HG03558 (cell line): ENCODE measurements at regions not wholly inside any gene's neighbourhood (a gene's known extent, or its start where the extent isn't known, plus 50 kb on each side); places are given as distances from the start of the nearest gene placed in this dataset.

Source experiments
- ATAC-seq: cut with Tn5 transposase; IDR thresholded peaks from one replicate; pipeline ENCODE4 v1.9.1; 2021; ENCODE audit warnings: moderate number of reproducible peaks; ENCODE audit not compliant: unreplicated experiment; ENCODE audit errors: extremely low read depth

DNA sequence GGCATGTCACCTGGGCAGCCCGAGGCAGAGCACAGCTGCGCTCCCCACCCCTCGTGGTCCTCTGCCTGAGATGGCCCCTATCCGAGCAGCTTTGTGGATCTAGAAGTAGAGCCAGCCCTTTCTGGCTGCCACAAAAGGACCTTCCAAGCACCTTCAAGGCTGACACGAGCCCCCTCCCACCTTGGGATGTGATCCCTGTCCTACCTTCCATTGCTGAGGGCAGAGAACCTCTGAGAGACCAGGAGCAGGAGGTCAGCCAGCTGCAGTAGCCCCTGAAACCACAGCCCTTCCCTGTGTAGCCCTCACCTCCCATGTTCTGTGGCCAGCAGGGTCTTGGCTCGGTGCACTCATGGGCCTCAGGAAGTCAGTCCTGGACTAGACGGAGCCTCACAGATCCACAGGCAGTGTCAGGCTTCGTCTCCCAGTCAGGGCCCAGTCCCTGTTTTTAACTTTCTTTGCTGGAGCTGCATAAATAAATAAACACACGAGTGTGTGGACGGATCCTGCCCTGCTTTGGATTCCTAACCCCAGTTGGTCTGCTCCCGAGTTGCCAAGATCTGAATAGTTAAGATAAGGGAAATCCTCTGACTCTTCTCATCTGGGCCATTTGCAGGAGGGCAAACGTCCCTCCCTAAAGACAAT lies 507.7 kb downstream of the PREX1 start:
- ATAC-seq: no peak

DNA sequence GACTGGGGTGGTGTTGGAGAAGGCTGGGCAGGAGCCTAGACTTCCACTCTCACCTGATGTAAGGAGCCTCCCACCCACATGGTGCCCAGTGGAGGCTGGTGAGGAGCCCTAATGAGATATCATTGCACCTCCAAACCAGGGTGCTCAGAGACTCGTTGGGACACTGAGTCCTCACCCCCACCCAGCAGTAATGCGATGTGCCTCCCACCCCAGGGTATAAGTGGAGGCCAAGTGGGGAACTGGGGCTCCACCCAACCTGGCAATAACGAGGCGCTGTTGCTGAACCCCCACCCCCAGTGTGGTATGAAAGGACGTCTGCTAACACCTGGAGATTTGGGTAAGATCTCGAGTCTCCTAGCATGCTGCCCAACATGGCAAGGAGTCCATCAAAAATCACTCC lies 510.2 kb downstream of the PREX1 start:
- no peak for ATAC-seq

DNA sequence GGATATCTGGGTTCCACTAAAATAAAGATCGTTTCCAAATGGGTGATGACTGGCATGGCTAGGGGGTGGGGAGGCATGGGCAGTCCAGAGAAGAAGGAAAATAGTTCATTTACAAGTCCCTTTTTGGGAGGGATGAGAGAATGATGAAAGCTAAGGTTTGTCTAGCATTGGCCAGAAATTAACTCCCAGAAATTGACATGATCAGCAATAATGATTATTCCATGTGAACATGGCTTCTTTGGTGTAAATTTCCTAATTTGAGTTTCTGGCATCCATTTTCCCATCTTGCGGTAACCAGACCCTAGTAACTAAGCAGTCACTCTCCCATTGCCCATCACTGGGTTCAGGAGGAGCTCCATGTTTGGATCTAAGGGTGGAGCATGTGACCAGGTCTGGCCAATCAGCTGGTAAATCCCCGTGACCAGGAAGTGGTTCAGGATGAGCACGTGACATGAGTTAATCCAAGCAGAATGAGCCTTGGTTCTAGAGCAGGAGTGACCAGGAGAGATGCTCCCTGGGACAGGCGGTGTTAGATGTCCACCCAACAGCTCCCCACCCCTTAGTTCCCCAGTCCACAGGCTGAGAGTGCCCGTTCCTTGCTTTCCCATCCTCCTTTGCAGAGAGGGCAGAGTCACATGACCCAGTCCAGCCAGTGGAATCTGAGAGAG lies 512.7 kb downstream of the PREX1 start:
- no peak for ATAC-seq

DNA sequence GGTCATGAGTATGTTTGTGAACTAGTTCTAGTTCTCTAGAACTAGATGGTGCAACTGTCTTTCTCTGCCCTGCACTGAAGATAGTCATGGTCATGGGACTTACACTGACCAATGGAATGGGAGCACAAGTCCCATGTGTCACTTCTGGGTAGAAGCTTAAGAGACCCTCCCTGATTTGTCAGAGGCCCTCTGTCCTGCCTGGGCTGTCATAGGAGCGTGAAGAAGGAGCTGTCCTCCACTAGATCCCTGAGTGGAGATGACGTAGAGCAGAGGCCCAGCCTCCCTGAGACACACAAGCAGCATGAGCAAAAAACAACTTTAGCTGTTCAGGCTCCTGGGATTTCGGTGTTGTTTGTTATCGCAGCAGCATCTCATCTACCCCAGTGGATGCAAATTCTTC lies 514.5 kb downstream of the PREX1 start:
- no peak for ATAC-seq

DNA sequence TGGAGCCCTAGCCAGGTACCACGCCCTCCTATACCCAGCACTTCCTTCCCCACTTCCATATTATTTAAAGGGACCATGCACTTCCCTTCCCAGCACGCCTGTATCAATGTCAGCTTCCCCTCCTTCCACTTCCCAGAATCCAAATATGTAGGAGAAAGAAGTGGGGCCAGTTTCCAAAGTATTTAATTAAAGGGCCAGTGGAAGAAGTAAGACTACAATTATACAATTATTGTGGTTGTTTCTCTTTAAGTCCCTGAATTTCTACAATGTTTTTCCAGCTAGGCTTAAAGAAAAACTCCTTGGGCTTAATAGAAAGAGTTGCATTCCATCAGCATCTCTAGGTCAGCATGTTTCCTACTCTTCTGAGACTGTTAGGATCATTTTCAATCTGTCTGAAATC lies 515.8 kb downstream of the PREX1 start:
- ATAC-seq: no peak

DNA sequence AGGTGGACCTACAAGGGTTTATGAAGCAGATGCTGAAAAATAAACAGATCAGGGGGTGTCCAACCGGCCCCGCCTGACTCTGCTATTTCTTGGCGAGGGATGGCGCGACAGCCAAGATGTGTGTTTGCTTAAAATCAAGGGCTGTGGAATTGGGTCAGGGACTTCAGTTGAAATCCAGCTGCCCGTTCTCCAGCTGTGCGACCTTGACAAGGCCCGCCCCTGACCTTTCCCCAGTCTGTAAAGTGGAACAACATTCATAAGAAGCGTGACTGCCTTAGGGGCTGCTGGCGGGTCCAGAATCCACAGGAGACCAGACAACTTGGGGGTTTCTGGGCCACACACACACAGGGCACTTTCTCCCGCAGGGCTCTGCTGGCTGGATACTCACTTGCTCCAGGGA lies 517.5 kb downstream of the PREX1 start:
- ATAC-seq: no peak

DNA sequence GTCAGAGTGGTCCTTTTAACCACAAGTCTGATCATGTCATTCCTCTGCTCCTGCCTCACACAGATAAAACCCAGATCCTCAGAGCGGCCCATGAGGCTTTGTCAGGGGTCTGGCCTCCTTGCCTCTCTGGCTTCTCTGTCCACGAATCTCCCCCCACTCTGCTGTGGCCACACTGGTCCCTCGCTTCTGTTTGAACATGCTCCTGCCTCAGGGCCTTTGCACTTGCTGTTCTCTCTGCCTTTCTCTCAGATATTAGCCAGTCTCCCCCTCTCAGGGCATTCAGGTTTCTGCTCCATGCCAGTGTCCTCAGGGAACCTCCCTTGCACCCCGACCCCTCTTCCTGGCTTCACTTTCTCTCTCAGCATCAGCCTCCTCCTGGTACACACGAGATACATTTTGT lies 518.5 kb downstream of the PREX1 start:
- ATAC-seq: no peak

DNA sequence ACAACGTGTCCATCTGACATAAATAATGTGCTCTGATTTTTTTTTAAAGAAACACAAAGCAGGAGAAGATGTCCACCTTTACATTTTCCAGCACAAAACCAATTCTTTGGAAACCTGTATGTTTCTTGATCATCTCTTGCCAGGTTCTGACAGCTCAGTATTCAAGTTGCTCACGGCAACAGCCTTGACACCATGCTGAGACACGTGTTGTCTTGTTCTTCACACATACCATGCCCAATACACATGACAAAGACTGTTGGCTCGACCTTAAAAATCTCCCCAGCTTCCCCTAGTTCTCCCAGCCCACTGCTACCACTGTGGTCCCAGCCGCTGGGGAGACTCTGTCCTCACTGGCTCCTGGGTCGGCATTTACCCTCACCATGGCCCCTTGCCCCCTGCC lies 518.9 kb downstream of the PREX1 start:
- ATAC-seq: no peak

DNA sequence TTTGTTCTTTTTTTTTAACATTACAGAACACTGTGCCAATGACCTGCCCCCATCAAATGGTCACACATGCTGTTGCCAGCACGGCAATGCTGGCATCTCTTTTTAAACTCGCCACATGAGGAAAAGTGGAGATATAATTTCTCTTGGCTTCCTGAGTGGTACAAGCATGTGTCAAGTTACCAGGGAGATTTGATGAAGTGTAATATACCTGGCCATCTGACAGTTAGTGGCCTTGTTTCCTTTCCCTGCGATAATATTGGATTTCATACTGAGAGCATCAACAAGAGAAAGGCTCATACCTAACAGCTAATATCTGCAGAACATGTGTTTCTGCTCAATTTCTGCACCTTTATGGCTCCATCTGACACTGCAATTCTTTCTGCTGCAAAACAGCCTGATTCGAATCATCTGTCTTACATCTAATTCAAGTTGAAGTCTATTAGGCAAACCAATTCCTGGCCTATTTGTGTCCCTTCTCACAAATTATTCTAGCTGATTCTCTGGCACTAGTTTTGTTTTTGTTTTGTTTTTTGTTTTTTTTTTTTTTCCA lies 519.5 kb downstream of the PREX1 start:
- no peak for ATAC-seq

DNA sequence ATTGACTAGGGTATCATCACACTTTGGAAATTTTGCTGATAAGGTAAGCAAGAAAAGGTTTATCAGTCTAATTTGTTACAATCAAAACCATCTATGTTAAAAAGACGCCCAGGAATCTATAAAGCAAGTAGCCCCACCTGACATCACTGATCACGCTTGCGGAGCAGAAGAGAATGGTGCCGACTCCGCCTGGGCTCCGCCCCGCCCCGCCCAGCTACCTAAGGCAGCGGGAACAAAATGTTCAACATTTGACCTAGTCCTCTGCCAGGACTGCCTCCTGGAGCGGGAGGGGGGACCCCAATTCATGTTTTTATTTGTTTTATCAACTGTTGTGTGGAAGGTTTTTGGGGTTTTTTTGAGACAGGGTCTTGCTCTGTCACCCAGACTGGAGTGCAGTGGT lies 520.5 kb downstream of the PREX1 start:
- ATAC-seq: no peak

DNA sequence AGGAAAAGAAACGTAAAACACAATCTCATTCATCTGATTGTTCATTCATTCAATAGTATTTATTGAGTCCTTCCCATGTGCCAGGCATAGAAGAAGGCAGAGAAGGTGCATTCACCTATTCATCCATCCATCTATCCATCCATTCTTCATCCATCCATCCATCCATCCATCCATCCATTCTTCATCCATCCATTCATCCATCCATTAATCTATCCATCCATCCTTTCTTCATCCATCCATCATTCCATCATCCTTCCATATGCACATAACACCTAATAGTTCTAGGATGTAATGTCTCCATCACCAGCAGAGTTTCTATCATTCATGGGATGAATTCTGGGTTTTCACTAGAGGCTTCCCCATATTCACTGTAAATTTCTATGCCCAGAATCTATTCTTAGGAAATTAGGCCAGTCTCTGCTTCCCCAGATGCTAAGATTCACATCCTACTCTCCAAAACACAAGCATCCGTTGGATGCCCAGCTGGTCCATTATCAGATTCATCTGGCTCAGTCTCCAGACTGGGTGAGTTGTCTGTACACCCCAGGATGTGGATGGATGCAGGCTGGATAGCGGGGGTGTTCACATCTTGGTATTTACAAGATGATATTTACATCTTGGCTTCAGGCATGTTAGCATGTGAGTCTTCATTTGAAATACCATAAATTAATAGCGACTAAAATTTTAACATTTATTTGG lies 517.7 kb upstream of the SULF2 start:
- no peak for ATAC-seq

DNA sequence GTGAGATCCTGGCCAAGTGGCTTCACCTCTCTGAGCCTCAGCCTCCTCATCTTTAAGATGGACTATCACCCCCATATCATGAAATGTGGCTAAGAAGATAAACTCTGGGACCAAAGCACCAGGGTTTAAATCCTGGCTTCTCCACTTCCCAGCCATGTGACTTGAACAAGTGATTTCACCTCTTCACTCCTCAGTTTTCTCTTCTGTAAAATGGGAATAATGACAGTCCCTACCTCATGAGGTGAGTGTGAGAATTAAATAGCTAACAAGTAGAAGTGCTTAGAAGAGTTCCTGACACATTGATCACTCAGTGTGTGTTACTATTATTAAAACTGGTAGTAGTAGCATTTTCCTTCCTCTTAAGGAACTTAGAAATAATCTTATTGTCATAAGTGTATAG lies 516.9 kb upstream of the SULF2 start:
- no peak for ATAC-seq

DNA sequence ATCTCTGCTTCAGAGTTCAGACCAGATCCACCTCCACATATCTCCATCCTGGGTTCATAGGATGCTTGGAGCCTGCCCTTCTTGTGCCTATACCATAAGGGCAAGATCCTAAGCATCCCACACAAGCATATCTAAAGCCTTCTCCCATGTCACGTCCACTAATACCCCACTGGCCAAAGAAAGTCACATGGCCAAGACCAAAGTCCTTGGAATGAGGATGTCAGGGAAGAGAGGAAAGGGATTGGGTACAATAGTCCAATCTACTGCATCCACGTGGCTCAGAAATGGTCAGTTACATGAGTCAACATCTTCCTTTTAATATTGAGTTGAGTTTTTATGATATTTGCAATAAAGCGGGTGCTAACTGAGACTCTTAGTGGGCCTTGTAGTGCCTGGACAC lies 515.9 kb upstream of the SULF2 start:
- ATAC-seq: no peak

DNA sequence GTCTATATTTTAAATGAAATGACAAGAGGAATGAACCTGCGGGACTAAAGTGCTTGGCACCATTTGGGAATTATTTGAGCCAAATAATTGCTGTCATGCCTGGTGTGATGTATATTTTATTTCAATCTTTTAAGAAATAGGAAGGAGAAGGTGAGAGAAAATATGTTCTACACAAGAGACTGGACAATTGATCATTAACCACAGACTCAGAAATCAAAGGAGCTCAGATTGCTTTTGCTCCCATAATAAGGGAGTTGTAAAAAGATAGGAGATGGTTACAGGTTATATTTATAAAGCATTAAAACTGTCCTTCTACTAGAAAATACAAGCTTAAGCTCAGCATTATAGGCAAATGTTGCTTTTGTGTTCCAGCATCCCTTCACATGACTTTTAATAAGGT lies 515.2 kb upstream of the SULF2 start:
- ATAC-seq: no peak

DNA sequence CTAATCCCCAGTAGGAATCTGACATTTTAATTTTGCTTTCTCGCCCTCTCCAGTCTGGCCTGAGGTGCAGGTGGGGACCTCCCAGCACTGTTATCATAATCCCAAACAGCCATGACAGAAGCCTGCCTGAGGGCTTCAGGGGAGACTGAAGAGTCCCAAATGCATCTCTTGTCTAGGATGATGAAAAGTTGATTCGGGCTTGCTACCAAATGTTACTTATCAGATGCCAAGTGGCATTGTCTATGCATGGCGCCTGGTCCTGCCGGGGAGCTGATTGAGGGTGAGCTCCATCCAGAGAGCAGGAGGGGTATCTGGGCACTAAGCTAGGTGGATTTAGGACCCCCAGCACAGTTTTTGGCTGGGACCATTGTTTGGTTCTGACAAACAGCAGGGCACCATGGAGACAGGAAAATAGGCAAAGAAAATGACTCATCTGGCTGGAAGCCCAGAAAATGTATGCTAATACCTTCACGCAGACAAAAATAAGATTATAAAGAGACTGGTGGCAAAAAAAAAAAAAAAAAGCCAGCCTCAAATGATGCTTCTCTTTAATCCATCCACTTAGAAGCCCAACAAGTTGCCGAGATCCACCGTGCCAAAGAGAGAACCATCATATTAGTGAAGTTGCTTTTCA lies 513.7 kb upstream of the SULF2 start:
- no peak for ATAC-seq

DNA sequence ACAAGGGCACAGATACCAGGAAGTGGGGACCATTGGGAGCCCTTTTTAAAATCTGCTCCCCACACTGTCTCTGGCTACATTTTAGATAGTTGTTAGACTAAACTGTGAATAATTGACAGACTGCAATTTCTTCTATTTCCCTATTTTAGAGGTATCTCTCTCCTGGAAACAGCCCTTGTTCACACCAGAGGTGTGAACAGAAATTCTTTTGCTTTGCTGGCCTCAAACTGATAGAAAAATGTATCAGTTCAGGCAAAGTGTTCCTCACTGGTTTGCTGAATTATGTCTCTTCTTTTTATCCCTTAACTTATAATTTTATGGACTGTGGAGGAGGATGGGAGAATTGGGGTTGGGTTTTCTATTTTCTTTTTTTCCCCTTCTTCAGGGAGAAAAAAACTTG lies 513.2 kb upstream of the SULF2 start:
- no peak for ATAC-seq

DNA sequence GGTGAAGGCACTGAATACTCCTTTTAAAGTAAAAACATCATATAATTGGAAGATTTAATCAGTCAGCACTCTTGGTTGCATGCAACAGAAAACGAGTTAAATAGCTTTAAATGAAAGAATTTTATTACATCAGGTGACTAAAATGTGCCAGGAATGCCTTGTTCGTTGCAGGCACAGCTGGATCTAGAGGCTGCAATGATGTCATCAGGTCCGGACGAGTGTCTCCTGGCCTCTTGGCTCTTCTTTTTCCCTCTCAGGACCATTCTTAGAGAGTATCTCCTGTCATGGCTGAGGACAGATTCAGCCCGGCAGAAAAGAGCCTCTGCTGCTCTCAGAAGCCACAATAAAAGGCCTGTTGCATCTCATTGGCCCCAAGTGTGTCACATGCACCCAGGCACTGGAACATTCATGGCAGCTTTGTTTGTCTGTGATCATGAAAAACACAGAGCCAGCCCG lies 510.7 kb upstream of the SULF2 start:
- ATAC-seq: no peak

DNA sequence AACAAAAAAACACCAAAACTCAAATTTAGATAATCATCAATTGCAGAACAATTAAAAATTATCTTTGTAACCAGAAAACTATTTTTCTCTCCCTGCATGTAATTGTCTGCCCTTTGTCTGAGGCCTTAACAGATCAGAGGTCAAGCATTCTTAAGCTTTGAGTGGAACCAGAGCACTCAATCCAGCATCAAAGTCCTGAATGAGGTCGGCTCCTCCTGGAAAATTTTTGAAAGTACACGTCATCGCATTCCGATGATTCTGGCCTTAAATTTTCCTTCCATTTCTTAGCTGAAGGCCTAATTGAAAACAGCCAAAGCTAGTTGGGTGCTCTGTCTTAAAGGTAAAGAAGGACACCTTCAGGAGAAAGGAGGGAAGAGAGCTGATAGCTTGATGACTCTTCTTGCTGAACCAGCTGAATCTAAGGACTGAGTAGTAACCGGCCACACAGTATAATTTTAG lies 510.2 kb upstream of the SULF2 start:
- no peak for ATAC-seq

DNA sequence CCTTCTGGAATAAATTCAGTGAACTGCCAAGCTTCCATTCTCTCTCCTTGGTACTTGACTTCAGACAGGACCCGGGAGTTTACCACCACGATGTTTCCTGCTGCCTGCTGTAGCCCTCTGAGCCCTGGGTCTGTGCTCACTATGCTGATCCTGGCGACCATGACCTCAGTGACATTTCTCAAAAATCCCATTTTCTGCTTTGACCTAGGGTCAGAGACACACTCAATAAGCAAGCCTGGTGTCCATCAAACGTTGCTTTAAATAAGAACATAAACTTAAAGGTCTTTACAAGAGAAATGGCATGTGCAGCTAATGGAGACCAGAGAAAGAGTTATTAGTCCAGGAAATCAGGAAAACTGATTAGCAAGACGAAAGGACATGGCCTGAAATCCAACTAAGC lies 509.7 kb upstream of the SULF2 start:
- ATAC-seq: no peak

DNA sequence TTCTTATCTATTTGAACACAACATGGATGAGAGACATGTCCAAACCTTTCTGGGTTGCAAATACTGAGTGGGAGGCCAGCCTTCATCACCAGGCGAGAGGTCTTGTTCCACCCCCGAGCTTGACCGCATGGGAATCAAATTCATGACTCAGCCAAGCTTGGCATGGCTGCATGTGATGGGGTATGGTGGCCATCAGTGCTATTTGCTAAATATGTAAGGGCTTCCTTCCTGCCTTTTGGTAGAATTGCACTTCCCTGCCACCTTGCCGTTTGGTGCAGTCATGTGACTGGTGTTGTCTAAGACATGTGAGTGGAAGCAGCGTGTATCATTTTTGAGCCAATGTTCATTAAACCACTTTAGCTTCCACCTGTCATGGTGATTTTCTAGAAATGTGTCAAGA lies 508.9 kb upstream of the SULF2 start:
- no peak for ATAC-seq

DNA sequence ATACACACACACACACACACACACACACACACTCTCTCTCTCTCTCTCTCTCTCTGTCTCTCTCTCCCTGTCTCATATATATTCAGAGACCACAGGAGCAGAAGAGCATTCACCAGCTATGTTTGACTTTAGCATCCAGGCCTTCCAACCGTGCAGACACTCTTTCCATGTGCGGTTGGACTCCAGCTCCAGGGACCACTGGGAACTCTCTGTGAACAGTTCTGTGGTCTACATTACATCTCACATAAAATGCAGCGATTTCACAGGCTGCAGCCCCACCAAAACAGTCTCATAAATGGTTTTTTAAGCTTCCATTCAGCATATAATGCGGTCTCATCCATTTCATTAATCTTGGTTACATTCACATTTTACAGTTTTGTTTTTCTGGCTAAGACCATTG lies 508.4 kb upstream of the SULF2 start:
- no peak for ATAC-seq
